AG10803 (cell line): ENCODE measurements at regions not wholly inside any gene's neighbourhood (a gene's known extent, or its start where the extent isn't known, plus 50 kb on each side); places are given as distances from the start of the nearest gene placed in this dataset.

Experiments
- DNase-seq: peaks from one replicate; pipeline ENCODE4 v3.0.0; 2010; ENCODE audit warnings: low read depth
- H3K4me3 ChIP-seq: 2 replicates; pipeline ENCODE4 v1.5.1; 2011; ENCODE audit warnings: mild to moderate bottlenecking, low read length, control low read depth
- TF ChIP-seq, protein P1 (sequence below): conservative IDR thresholded peaks from 2 replicates; pipeline ENCODE4 v1.5.1; 2011; ENCODE audit warnings: mild to moderate bottlenecking, low read length, control low read depth, inconsistent platforms

DNA sequence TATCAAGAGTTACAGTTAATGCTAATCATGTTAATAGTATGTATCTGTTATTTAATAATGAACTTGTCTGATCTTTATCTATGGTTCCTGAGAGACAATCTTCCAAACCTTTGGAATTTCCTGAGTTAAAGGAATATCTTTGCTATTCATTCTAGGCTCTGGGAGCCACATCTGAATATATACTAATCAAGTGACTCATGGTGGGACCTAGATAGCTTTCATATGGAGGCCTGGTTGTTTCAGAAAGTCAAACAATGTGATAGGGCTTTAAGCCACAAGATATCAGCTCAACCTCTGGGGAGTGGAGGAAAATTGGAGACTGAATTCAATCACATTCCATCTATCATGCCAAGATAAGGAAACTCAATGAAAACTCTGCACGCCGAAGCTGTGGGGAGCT, 746.4 kb downstream of the TNS3 start:
- no peak for DNase-seq
- no peak overlapping the region for H3K4me3 ChIP-seq
- TF ChIP-seq, protein P1, sequence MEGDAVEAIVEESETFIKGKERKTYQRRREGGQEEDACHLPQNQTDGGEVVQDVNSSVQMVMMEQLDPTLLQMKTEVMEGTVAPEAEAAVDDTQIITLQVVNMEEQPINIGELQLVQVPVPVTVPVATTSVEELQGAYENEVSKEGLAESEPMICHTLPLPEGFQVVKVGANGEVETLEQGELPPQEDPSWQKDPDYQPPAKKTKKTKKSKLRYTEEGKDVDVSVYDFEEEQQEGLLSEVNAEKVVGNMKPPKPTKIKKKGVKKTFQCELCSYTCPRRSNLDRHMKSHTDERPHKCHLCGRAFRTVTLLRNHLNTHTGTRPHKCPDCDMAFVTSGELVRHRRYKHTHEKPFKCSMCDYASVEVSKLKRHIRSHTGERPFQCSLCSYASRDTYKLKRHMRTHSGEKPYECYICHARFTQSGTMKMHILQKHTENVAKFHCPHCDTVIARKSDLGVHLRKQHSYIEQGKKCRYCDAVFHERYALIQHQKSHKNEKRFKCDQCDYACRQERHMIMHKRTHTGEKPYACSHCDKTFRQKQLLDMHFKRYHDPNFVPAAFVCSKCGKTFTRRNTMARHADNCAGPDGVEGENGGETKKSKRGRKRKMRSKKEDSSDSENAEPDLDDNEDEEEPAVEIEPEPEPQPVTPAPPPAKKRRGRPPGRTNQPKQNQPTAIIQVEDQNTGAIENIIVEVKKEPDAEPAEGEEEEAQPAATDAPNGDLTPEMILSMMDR, result no peak

DNA sequence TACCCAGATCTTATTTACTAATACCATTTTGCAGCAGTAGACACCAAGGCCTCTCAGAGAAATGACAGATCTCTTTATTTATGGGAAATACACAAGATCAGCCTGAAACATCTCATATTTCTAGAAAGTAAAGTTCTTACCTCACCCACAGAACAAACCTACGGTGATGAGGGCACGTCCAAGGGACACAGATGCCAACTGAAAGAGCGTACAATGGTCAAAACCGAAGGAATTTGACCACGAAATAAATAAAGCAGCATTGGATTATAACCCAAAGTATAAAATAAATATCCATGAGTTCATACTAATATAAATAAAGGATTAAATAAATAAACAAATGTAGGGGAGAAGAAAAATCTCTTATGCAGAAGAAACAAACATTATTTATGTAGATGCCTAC, 747.0 kb downstream of the TNS3 start:
- no peak overlapping the region for H3K4me3 ChIP-seq
- no peak for DNase-seq
- TF ChIP-seq, protein P1, result no peak

DNA sequence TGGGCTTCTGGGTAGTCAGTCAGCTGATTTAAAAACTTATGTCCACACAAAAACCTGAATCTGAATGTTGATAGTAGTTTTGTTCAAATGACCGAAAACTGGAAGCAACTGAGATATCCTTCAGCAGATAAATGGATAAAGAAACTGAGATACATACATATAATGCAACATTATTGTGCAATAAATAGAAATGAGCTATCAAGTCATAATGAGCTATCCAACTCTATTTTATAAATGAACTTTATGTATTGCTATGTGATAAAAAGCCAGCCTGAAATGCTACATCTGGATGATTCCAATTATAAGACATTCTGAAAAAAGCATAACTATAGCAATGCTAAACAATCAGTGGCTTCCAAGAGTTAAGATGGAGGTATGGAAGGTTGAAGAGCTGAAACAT, 748.7 kb downstream of the TNS3 start:
- no peak for DNase-seq
- no peak overlapping the region for H3K4me3 ChIP-seq
- TF ChIP-seq, protein P1, result no peak

DNA sequence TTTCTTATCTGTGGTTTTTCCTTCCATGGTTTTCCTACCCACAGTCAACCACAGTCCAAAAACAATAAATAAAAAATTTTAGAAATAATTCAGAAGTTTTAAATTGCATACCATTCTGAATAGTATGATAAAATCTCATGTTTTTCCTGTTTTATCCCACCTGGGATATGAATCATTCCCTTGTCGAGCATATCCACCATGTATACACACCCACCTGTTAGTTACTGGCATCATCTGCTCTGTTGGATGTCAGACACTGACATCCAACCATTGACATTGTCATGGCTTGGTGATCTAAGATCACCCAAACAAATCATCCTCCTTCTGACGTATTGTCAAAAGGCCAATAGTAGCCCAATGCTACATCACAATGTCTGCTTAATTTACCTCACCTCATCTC, 749.8 kb downstream of the TNS3 start:
- no peak overlapping the region for H3K4me3 ChIP-seq
- DNase-seq, result no peak
- TF ChIP-seq, protein P1, result no peak

DNA sequence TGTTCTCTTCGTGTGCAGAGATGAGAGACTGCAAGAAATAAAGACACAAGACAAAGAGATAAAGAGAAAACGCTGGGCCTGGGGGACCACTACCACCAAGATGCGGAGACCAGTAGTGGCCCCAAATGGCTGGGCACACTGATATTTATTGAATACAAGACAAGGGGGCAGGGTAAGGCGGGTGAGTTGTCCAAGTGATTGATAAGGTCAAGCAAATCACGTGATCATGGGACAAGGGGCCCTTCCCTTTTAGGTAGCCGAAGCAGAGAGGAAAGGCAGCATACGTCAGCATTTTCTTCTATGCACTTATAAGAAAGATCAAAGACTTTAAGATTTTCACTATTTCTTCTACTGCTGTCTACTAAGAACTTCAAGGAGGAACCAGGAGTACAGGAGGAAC, 762.1 kb downstream of the TNS3 start:
- H3K4me3 ChIP-seq, result no peak overlapping the region
- no peak for DNase-seq
- TF ChIP-seq, protein P1, result no peak

DNA sequence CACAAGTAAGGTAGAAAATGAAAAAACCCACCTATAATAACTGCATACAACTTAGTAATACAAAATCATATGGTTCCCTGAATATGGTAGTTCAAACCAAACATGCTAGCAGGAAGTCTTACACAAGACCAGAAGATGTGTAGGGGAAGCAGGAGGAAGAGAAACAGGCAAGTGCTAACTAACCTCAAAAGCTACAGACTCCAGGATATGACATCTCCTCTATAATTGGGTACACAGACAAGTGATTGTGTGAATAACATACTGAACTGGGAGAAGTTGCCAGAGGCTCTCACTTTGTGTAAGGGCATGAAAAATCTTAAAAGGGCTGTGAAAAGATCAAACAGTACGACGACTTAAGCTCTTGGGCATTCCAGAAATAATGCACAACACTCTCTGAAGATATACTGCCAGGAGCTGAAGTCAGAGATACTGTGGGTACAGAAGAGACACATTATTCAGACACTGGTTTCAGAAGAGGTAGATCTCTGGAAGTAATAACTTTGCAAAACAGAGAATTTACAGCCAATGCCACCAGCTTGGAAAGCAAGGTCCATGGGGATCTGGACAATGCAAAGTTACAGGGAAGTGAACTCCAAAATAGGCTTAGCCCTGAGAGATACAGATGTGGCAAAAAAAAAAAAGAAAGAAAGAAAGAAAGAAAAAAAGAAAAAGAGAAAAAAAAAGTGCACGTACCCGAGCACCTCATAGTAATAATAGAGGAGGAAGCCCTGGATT, 767.2 kb downstream of the TNS3 start:
- TF ChIP-seq, protein P1, result no peak
- no peak overlapping the region for H3K4me3 ChIP-seq
- DNase-seq, result peak; percentile 64

DNA sequence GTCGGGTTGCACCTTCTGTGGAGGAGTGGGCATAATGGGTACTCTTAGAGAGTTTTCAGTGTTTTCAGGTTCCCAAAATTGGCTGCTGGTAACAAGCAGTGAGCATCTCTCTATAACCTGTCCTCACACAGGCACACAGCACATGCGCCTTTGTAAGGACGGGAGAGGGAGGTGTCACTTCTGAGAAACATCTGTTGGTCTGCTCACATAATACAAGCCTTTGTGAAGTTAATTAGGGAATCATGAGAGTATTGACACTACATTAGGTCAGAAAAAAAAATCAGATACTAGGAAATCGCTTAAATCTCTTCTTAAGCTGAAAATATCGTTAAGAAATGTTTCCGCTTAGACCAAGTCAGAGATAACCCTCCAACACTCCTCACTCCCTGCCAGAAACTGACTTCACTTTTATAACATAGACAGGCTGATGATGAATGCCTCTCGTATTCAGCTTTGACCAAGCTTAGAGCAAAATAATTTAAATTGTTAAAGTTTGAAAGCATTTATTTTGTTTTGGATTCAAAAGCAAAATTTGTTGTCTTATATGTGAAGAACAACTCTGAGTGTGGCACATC, 769.7 kb downstream of the TNS3 start:
- DNase-seq, result peak; percentile 47
- TF ChIP-seq, protein P1, result no peak
- H3K4me3 ChIP-seq, result no peak overlapping the region
